GM18519 (cell line): ENCODE measurements at regions not wholly inside any gene's neighbourhood (a gene's known extent, or its start where the extent isn't known, plus 50 kb on each side); places are given as distances from the start of the nearest gene placed in this dataset.
"Not testable (repeated sequence)": the region's sequence is repeated elsewhere in the genome, so short reads cannot be mapped to it uniquely, and the experiment has no call there.

Experiments used
- ATAC-seq: cut with Tn5 transposase; IDR thresholded peaks from one replicate; pipeline ENCODE4 v1.9.1; 2021; ENCODE audit warnings: mild to moderate bottlenecking, moderate library complexity; ENCODE audit not compliant: unreplicated experiment, low FRiP score

DNA sequence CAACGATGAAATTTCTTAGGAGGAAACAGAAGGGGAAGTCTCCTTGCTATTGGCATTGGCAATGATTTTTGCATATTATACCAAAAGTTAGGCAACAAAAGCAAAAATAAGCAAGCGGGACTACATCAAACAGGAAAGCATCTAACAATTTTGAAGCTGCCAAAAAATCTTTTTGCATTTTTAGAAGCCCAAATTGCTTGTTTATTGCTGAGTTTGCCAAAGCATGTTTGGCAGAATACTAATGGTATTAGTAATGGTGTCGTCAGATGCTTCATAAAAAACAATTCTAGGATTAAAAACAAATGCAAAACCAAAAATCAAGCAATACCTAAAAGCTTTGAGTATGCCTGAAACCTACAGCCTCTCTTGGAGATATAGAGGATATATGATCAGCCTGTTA is 80.0 kb downstream of the GALR1 start:
- no peak for ATAC-seq

DNA sequence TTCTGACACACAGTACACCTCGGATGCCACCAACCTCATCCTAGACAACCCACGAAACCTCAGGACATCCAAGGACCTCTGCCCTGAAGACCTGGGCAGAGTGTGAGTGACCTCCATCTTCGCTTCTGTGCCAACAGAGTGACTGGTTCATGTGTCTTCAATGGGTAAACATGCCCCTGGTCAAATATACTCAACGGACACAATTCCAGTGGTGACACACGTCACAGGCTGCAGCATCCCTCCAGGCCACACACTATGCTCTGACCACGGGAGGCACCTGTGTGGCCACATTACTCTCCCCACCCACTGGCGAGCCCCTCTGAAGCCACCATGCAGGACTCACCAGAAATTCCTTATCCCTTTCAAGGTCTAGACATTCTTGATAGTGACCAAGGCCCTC is 85.2 kb downstream of the GALR1 start:
- ATAC-seq: no peak

DNA sequence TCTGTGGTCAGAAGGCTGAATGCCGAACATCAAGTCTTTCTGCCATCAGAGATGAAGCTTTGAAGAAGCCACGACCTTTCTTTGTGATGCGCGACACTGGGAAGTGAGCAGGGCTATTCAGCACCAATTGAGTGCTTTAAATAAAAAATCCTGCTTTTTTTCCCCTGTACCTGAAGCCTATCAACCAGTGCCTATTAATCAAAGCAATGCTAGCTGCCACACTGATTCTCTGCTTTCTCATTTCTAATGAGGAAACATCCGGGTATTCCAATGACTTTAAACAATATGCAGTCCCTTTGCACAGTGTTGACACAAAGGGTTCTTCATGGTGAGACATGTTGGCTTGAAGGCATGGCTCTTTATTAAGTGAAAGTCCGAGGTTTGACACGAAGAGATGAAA is 88.0 kb downstream of the GALR1 start:
- ATAC-seq: no peak

DNA sequence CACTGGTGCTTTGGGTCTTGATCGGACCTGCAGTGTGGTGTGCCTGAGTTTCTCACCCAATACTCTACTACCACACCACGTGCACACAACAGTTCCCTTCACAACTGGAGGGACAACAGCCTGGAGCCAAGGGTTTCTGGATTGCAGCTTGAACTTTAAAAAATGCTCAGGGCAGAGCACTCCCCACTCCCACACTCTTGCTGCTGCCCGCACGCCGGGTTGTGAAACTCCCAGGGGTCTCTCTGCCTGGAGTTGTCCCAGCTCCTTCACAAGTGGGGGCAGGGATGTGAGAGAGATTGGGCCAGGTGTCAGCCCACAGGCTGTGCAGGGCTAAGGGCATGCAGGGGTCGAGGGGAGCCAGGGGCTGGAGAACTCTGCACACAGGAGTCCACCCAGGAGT is 89.4 kb downstream of the GALR1 start:
- no peak for ATAC-seq

DNA sequence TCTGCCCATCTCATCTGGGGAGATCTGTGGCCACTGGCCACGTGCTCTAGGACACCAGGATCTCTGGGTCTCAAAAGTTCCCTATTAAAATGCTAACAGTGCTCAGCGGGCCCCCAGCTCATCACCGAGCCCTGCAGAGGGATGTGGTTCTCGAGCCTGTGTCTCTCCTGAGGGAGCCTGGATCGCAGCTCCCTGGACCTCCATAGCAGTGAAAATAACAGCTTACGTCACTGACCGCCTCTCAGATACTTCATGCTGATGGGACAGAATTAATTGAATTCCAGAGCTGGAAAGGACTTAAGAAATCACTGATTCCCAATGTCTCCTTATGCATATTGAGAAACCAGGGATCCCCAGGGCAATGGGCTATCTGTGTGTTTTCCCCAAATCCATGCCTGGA is 90.0 kb downstream of the GALR1 start:
- no peak for ATAC-seq

DNA sequence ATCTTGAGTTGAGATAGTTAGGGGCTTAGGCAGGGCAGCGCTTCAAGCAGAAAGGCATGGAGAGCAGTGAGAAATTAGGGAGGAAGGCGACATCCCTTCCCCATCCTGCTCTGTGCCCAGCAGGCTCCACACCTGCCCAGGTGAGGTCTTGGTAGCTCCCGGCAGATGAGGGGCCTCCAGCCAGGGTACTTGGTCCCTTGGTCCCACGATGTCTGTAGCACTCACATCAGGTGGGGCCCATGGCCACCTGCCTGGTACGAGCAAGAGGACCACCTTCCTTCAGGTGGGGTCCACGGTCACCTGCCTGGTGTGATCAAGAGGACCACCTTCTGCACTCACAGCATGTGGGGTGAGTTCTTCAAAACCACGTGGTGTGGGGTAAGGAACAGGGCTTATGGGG is 91.2 kb downstream of the GALR1 start:
- no peak for ATAC-seq

DNA sequence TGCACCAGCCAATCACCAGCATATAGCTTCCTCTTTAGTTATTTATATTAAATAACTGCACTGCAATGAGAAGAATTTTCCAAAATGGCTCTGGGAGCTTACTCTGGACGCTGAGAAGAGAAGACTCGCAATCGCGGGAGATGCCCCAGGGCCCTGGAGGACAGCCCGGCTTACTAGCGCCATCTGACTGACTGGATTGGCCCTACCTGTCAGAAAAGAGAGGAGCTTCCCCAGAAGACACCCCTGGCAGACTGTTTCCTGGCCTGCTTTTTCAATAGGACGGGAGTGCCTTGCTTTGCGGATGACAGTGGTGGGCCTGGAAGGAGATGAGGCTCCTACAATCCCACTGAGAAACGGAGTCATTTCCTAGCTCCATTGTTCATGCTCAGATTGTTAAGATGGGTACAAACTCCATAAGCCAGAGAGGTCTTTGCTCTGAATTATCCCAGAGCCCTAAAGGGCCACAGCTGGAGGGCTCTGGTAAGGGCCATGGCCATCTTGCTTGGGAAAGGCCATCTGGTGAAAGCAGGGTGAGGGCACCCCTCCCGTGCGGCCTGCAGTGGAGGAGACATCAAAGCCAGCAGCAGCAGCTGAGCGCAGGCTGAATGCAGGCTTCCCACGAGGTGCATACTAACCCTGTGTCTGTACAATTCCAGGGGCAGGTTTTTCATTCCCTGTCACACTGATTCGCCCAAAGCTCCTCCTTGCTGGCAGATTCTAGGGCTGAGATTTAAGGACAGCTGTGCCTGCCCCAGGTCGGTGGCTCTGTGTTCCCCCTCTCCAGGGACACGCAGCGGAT is 92.1 kb downstream of the GALR1 start:
- ATAC-seq: no peak

DNA sequence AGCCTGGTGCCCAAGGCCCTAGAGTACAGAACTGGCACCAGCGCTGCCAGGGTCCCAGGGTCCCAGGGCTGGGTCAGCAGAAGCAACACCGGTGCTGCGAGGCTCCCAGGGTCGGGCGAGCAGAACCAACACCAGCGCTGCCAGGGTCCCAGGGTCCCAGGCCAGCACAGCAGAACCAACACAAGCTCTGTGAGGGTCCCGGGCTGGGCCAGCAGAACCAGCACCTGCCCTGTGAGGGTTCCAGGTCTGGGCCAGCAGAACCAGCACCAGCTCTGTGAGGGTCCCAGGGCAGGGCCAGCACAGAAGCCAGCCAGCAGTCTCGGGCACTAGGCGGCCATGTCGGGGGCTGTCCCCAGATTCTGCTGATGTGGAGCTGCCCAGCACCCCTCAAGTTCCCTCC is 93.1 kb downstream of the GALR1 start:
- ATAC-seq: no peak

DNA sequence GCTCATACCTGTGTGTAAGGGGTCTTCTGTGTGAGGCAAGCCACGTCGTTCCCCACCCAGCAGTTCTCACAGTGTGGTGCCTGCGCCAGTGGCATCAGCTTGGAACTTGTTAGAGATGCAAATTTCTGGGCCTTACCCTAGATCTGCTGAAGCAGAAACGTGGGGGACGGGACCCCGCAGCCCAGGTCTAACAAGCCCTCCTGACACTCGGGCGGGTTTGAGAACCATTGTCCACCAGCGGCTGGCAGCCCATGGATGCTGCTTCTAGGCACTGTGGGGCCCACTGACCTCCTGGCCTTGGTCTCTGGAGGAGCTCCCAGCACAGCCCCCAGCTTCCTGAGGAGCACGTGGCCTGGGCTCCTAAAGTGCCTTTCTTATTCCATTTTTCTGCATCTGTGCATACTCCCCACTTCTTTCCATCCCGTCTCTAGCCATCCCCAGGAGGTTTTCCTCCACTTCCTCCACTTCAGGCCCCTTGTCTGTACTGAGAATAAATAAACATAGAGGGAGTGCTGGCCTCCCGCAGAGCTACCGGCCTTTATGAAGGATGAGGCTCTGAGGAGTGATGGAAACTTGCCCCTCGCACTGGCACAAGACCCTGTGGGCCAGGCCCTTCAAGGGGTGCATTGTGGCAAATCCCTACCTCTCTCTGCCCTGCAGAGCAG is 94.3 kb downstream of the GALR1 start:
- ATAC-seq: no peak

DNA sequence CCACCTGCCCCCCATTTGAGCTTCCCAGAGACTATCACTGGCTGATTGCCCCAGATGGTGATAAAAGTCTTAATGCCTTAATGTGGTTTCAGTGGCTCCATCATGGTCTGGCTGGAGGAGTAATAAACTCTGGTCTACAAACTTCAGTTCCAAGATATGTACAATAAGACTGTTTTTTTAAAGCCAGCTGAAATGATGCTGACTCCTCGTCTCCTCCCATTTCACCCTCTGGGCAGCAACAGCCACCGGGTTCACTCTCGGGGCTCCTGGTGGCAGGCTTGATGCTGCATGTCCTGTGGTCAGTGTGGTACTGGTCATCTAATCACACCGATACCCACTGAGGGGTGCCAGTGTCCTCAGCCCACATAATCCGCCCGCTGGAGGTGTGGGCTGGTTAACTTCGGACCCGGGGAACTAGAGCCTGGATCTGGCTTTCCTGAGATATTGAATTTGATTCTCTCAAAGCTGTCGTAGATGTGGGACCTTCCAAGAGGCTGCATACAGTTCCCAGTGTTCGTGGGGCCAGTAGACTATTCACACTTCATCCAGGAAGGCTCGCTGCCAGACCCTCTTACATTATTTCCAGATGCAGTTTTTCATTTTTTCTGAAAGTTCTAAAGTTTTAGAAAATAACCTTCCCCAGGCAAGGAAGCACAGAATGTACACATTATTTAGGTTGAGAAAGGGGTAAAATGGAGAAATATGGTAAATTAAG is 95.3 kb downstream of the GALR1 start:
- no peak for ATAC-seq

DNA sequence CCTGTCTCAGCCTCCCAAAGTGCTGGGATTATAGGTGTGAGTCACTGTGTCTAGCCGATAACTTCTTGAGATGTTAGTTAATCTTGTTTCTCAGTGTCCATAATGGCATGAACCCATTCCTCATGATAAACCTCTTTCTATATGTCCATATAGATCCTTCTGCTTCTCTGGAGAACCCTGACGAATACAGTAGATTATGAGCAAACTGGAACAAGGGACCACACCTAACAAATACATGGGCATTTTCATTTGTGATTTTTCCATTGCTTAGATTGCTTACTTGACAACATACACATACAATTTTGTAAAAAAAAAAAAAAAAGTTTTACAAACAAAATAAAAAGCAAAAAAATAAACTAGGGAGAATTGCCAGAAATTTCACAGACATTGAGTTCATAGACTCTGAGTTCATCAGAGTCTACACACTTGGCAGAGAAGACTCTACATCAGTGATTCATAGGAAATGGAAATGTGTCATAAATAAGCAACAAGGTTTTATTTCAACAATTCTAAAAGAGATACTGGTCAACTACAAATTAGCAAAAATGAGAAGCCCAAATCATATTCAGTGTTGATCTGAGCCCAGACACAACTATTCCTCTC is 96.7 kb downstream of the GALR1 start:
- ATAC-seq: no peak

DNA sequence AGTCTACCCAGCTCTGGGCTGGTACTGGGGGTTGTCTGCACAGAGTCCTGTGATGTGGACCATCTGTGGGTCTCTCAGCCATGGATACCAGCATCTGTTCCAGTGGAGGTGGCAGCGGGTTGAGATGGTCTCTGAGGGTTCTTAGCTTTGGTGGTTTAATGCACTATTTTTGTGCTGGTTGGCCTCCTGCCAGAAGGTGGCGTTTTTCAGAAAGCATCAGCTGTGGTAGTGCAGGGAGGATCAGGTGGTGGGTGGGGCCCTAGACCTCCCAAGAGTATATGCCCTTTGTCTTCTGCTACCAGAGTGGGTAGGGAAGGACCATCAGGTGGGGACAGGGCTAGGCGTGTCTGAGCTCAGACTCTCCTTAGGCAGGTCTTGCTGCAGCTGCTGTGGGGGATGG is 103.7 kb downstream of the GALR1 start:
- not testable (repeated sequence) for ATAC-seq

DNA sequence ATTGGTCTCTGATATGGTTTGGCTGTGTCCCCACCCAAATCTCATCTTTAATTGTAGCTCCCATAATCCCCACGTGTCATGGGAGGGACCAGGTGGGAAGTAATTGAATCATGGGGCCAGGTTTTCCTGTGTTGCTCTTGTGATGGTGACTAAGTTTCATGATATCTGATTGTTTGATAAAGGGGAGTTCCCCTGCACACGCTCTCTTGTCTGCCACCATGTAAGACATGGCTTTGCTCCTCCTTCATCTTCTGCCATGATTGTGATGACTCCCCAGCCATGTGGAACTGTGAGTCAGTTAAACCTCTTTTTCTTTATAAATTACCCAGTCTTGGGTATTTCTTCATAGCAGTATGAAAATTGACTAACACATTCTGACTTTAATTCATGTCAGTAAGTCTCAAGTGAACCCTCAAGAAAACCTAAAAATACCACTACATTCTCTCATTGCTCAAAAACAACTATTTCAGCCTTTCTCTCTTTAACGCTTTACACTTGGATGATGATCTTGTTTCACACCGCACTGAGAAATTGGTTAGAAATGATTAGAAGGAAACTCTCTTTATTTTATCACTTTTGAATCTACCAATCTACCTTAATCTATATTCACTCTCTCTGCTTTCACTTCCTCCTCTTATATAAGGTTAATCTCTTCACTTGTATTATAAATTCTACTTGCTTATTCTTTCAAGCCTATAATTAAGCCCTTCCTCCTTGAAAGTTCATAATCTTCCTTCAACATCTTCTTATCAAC is 110.1 kb downstream of the GALR1 start:
- ATAC-seq: no peak

DNA sequence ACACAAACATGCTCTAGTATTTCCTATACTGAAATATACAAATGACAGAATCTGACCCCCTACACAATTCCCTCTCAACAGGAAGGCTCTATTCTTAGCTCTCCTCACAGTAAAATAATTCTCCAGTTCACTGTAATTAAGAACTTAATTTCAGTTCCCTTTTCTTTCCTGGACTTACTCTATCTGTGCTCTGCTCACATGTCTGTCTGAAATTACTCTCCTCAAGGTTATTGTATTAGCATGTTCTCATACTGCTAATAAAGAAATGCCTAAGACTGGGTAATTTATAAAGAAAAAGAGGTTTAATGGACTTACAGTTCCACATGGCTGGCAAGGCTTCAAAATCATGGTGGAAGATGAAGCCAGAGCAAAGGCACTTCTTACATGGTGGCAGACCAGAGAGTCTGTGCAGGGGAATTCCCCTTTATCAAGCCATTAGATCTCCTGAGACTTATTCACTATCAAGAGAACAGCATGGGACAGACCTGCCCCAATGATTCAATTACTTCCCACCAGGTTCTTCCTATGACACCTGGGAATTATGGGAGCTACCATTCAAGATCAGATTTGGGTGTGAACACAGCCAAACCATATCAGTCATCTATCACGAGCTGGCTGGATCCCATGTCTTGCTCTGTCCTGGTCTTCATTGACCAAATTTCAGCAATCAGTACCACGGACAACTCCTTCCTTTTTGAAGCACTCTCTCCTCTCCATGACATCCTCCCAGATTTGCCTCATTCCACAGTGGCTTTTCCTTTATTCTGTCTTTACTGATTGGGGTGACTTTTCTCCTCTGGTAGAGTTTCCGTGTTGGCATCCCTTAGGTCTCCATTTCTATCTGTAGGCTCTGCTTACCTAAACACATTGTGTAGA is 110.9 kb downstream of the GALR1 start:
- no peak for ATAC-seq

DNA sequence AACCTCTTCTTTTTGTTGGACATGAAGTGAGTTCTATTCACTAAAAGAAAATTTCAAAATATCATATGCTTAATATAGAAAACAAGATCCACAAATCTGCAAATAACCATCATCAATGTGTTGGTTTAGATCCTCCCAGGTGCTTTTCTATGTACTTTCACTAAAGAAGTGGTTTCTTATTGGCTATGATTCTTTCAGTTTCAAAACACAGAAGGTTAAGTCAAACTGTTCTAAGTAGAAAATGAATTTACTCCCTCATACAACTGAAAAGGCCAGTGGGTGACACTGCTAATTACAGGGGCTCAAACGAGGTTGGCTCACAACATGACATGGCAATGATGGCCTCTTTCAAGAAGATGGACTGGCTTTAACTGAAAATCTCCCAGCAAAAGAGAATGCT is 111.7 kb downstream of the GALR1 start:
- ATAC-seq: no peak

DNA sequence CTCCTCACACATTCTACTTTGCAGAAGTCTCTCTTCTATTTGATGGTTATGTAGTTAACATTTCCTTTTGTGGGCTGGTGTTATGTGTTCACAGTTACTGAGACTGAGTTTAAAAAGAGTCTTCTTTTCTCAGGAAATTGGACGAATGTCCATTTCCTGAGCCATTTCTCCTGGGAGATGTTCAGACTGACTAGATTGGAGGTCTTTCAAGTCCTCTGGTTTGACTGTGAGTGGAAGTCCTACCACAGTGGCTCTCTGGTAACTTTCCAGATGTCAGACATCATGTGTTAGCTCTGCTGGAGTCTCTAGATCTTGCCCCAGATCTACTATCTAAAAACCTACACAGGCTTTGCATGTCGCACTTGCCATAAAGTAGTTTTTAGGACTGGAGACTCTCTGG is 116.0 kb downstream of the GALR1 start:
- ATAC-seq: no peak

DNA sequence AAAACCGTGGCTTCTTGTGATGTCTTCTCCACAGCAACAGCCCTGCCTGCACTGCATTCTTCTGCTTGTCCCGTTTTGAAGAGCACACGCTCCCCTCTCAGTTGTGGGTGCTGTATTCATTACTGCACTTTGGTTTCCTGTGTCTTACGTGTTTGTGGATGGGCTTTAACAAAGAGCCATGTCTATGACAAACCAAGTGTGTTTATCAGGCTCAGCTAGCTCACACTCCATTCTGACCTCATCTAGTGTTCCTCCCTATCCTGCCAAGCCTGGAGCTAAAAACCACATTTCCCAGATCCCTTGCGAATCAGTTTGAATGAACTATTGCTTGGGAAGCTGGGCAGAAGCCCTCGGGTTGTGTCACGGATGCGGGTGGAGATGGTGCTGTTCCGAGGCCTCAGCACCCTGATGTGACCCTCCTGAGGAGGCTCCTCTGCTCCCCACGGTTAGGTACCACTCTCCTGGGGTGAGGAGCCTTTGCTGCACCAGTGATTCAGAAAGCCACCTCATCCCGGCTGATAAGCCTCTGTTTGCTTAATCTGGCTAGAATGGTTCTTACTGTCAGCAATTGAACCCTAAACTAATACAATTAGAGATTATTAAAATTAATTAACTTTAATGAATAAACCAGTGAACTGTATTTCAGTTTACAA is 116.5 kb downstream of the GALR1 start:
- ATAC-seq: no peak

DNA sequence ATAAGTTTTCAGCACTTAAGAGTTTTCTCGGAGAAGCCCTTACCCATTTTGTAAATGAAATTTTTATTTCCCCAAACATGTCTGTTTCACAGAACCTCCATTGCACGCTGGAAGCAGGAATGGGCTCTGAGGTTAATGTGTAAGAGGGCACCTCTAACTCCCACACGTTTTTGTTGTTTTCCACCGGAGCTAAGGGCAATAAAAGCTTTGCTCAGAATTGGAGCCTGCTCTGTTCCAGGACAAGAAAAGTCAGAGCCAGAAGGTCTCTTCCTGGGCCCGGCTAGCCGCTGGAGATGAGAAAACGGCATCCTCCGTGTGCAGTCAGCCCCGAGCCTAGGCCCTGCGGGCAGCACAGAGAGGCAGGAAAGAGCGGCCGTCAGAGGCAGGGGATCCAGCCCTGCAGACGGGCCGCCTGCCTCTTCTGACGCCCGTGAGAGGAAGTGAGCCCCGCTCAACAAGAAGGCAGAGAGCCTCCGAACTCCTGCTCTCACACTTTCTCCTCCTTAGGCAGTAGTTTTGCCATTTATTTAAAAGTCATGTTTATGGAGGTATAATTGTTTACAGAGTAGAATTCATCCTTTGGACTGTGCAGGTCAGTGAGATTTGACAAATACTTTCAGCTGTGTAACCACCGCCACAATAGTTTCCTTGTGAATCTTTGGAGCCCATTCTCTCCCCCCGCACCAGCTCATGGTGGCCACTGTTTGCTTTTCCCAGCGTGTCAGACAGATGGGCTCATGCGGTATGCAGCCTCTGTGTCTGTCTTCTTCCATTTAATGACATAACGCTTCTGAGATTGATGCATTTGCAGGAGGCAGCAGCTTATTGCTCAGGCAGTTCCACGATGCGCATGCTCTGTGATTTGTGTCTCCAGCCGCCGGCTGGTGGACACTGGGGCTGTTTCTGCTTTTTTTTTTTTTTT is 117.3 kb downstream of the GALR1 start:
- no peak for ATAC-seq
